HG03558 (cell line): ENCODE measurements at regions not wholly inside any gene's neighbourhood (a gene's known extent, or its start where the extent isn't known, plus 50 kb on each side); places are given as distances from the start of the nearest gene placed in this dataset.

Experiments
- ATAC-seq: cut with Tn5 transposase; IDR thresholded peaks from one replicate; pipeline ENCODE4 v1.9.1; 2021; ENCODE audit warnings: moderate number of reproducible peaks; ENCODE audit not compliant: unreplicated experiment; ENCODE audit errors: extremely low read depth

GRCh38 chr5:124480022-124480421 lies 266.4 kb downstream of the ZNF608 start:
- ATAC-seq, result no peak

- no peak for ATAC-seq
Observed at GRCh38 chr5:124478264-124478663, 268.2 kb downstream of the ZNF608 start.

GRCh38 chr5:124477577-124477976 lies 268.9 kb downstream of the ZNF608 start:
- ATAC-seq, result no peak

DNA sequence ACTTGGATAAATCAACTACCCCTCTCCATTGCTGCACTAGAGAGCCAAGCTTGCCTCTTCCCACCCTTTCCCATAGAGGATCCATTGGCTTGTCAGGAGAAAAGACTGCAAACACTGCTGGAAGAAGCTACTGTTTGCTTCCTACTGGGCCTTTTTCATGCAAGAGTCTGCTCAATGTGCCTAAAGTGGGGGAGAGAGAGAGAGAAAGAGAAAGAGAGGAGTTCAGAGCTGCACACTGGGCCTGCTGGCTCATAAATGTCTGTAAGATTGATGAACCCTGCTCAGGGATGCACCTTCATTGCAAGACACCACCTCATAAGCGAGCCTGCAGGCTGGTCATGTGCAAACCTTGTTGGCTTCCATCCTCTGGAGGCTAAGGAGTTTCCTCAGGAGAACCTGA lies 269.4 kb downstream of the ZNF608 start:
- ATAC-seq, result no peak

GRCh38 chr5:124474528-124475215 lies 271.8 kb downstream of the ZNF608 start:
- no peak for ATAC-seq

DNA sequence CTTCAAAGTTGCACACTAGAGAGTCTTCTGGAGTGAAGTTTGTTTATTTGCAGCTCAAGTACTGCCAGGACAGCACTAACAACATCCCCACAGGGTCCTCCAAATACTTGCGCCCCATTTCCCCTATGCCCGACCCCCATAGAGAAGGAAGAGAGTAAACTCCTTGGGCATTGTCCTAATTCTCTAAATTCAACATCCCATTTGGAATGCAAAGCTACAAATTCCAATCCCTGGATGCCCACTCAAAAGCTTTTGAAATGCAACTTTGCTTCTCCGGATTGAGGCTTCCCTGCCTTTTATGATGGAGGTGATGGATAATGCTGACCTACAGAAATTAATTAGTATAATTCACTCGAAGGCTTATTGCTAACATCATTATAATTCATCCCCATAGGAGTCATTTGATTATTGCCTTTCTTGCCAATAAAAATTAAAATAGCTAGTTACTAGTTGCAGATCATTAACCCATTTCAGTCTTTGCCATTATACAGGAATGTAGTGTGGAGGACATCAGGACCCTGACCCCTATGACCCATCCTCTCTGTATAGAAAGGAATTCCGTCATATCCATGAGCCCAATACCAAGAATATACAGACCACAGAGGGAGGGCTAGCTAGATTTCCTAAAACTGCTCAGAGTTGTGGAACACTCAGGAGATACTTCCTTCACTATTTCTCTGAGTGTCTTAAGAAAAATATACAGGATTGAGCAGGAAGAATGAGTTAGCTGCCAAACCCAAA lies 277.6 kb downstream of the ZNF608 start:
- ATAC-seq, result no peak

- no peak for ATAC-seq
Observed at GRCh38 chr5:124467745-124468144, 278.7 kb downstream of the ZNF608 start.

DNA sequence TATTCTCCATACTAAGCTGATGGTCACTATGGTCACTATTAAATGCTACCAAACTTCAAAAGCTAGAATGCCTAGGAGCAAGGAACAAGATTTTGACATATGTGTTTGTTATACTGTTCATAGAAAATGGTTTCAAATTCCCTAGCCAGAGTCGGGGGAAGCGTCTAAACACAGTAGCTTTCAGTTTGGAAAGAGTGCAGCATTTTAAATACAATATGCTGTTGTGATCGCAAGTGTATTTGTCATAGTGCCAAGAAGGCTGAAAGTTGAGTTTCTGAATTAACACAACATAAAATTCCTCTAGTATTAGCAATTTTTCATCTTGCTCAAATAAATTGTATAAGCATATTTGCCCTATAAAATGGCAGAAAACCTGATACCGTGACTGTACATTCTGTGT lies 280.4 kb downstream of the ZNF608 start:
- no peak for ATAC-seq

DNA sequence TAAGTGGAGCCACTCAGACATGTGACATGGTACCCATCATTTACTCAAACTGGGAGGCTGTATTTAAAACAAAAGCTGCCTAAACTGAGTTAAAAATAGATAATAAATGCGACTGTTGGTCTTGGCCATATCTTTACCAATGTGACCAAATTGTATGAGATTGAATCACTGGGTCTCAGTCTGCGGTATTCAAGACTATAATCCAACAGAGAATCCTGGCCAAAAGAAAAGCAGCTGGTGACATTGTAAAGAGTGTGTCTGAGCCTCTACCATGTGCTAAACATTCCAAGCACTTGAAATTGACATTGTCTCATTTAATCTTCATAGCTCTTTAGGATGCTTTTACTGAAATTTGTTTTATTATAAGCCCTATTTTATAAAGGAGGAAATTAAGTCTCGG lies 282.6 kb downstream of the ZNF608 start:
- no peak for ATAC-seq

DNA sequence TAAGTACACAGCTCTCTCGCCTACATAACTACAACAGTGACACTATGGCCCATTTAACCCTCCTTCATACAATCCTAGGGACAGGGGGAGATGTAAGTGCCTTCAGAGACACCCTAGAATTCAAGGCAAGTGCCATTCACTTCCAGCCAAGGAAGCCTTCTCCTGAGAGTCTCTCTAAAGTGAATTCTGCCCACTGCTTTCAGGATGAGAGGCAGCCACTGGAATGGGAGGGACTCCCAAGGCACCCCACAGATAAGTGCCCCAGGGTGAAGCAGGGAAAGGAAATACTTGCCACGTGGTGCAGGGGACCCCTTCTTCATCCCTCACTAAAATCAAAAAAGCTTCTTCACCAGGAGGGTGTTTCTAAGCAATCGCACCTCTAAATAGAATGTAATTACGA lies 283.7 kb downstream of the ZNF608 start:
- ATAC-seq, result no peak

DNA sequence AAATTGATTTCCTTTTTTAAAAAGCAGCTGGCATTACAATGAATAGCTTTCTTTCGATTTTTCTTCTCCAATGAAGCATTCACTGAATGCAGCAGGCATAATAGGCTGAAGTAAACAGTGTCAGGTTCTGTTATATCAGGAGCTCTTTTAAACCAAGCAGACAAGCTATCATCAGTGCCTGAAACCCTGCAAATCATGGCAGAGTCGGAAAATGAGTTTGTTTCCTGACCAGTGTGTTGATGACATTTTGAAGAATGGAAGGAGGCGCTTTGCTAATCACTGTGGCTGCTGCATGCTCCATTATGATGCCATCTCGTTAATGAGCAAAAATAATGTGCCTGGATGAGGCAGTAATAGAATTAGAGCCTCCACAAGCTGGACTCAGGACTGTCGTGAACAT lies 284.5 kb downstream of the ZNF608 start:
- no peak for ATAC-seq

DNA sequence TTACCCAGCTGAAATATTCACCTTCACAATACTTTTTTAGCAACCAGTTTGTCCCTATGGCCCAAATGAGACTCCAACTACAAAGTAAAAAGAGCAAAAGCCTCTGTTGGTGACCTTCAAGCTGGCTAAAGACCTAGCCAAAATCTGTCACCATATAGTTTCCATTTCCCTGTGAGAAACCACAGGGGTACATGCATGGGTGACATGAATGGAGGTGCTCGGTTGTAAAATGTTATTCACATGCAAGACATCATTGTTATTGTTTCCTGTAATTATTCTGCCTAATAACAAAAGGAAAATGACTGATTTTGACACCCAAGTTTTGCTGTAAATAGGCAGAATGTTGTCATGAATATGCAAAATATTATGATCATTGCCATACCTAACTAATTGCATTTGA lies 285.3 kb downstream of the ZNF608 start:
- no peak for ATAC-seq

DNA sequence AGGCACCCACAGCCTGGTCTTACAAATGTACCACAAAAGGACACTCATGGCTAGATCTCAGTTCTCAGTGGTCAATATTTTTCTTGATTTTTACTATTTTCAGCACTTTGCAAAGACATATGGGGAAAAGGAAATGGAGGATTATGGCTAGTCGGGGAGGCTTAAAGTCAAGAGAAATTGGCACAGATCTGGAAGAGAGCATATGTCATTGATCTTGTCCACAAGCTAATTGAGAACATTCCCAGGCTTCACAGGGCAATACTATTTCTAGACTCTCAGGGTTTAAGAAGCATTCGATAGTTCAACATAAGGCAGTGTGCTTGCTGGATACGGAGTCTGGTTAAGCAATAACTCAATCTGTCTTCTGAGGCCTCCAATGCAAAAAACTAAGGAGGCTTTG lies 285.8 kb downstream of the ZNF608 start:
- no peak for ATAC-seq

GRCh38 chr5:124459984-124460383 lies 286.5 kb downstream of the ZNF608 start:
- no peak for ATAC-seq

DNA sequence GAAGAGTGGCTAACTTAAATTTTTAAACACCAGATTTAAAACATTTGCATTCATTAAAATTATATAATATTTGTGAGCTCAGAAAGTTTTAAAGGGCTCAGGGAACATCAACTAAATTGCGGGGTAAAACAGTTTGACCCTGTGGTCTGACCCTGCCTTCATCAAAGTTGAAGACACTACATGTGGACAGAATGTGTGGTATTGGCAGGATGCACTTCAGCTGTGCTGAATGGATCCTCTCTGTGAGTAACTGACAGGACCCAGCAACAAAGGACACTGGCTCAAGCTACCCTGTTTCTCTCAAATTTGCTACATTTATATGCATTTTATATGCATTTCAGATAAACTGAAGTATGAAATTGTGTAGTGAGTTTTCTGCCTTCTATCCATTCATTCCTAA lies 288.5 kb downstream of the ZNF608 start:
- no peak for ATAC-seq

DNA sequence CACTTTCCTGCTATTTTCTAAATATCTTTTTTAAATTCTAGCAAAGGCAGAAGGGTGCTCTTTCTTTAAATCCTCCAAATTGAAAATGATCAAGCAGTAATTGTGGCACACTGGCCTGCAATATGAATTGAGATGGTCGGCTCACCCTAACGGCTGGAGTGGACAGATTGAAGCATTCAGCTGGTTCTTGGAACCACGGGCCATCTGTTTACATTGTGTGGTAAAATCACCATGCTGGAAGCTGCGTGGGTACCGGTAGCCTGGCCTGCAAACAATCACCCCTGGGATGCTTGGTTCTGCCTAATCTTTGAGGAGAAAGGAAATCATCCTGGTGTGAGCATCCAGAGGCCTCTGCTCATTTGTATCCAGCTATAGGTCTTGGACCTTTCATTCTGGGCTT lies 289.3 kb downstream of the ZNF608 start:
- ATAC-seq, result no peak

GRCh38 chr5:124456249-124456648 lies 290.2 kb downstream of the ZNF608 start:
- ATAC-seq, result no peak

- ATAC-seq, result no peak
Observed at GRCh38 chr5:124454081-124454480, 292.4 kb downstream of the ZNF608 start.

GRCh38 chr5:124453221-124454051 lies 293.0 kb downstream of the ZNF608 start:
- ATAC-seq, result peak; percentile 91

- ATAC-seq, result no peak
Observed at GRCh38 chr5:124452412-124452811, 294.0 kb downstream of the ZNF608 start.

DNA sequence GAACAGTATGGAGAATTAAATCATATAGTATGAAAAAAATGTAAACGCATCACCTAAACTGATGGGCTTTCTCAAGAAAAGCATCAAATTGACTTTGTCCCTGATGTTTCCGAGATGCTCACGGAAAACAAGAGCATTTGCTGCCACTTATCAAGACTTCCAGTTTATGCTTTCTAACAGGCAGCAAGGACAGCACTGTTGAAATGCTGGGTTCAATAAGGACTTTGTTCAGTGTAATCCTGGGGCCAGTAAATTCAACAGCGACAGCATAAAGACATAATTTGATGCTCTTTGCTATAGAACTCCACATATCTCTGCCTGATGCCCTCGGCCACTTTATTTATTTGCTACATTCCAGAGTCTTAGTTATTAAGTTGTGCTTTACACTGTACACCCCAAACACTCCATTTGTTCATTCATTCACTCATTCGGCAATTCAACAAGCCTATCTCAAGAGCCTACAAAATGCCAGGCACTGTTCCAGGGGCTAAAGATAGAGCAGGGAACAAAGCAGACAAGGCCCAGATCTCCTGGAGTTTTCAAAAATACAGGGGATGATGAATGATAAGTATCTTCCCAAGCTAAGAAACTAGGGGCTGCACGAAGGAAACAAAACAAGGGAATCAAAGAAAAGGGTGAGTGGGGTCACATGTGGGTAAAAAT lies 294.6 kb downstream of the ZNF608 start:
- no peak for ATAC-seq
